Activated CD4-positive, alpha-beta T cell treated with anti-CD3 and anti-CD28 coated beads for 24 hours (primary cell): ENCODE measurements at regions not wholly inside any gene's neighbourhood (a gene's known extent, or its start where the extent isn't known, plus 50 kb on each side); places are given as distances from the start of the nearest gene placed in this dataset.

ENCODE experiments used
- DNase-seq, 2 donors: peaks; one replicate each; pipeline ENCODE4 v3.0.0-alpha.2; 2020; ENCODE audit warnings: low read depth in 2 of 2

DNA sequence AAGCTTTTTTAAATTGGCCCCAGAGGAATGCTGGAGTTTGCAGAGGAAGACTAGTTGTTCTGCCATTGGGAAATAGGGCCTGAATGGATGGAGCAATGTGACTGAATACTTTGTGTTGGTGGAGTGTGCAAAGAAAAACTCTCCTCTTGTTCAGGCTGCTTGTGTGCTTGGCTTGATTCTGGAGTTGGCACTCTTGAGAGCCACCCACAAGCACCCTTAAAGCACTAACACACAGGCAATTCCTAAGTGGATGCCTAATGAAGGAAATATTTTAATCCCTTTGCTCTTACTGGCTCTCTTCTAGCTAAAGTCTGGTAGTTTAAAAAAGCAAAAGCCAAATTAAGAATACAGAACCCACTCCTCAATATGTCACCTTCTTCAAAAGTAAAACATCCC is 304.4 kb upstream of the C2CD4B start:
- no peak for DNase-seq

- no peak for DNase-seq
These were observed 305.0 kb upstream of the C2CD4B start for GRCh38 chr15:62469874-62470688.

GRCh38 chr15:62472616-62473299 is 307.7 kb upstream of the C2CD4B start:
- no peak for DNase-seq

- no peak for DNase-seq
These were observed 309.1 kb upstream of the C2CD4B start for GRCh38 chr15:62474021-62474770.

DNA sequence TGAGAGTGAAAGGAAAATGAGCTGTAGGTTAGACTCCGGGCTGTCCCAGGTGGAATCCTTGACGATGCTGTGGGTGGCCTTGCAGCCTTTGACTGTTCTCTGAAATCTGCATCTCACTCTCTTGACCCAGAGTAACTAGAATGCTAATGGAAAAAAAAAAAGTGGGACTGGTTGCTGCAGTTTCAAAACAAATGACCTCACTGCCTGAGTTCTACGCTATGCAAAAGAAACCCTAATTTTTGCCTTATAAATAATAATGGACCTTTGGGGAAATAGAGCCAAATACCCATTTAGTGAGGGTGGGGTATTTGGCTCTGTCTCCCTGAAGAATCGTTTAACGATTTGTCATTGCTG is 309.7 kb upstream of the C2CD4B start:
- DNase-seq: no peak

- DNase-seq: no peak
These were observed 310.5 kb upstream of the C2CD4B start for GRCh38 chr15:62475591-62475990.

DNA sequence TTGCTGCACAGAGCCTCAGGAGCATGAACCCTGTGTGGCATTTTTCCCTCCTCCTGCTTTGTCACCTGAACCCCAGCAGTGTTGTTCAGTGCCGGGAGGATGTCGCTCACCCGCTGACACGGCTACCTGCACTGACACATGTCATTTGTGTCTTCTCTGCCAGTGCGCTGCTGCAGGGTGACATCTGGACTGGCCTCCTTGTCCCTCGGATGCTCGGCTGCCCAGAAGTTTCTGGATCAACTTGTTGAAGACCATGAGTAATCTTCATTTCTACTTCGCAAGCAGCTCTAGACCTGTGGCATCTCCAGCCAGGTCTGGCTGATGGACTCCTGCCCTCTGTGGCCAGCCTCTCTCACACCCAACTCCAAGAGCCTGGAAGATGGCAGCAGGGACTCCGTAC is 311.1 kb upstream of the C2CD4B start:
- DNase-seq: no peak

GRCh38 chr15:62477929-62478328 is 312.8 kb upstream of the C2CD4B start:
- no peak for DNase-seq

GRCh38 chr15:62482785-62483429 is 317.8 kb upstream of the C2CD4B start:
- DNase-seq: no peak

GRCh38 chr15:62483814-62484213 is 318.7 kb upstream of the C2CD4B start:
- no peak for DNase-seq

DNA sequence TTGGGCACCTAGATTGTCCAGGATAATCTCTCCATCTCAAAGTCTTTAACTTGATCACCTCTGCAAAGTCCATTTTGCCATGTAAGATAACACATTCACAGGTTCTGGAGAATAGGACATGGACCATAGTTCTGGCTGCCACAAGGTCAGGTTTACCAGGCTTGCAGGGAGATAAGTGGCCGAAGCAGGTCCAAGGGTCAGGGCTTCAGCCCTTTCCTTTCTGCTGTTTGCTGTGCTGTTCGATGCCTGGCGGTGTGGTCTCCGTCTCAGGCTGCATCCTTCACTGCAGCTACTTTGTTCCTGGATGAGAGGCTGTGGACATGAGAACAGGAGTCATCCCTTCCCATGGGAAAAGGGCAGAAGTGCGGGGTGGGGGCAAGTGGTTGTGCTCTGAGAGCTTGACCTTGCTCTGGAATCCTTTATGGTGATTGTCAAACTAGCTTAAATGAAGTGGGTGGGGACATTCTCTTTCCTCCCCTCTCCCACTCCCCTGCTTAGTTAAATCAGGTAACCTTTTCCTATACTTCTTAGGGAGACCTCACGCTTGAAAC is 320.2 kb upstream of the C2CD4B start:
- DNase-seq: no peak

DNA sequence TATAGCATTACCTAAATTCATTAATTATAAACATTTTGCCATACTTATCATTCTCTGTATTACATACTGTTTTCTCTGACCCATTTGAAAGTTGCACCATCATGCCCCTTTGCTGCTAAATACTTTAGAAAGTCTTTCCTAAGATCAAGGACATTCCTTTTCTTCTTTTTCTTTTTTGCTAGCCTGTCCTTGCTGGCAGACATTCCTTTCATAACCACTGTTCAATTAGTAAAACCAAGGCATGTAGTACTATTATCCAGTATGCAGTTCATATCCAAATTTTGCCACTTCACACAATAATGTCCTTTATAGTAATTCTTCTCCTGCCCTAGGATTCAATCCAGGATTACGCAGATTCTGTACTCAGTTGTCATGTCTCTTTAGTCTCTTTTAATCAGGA is 321.0 kb upstream of the C2CD4B start:
- no peak for DNase-seq

GRCh38 chr15:62488387-62488786 is 323.3 kb upstream of the C2CD4B start:
- DNase-seq: no peak

DNA sequence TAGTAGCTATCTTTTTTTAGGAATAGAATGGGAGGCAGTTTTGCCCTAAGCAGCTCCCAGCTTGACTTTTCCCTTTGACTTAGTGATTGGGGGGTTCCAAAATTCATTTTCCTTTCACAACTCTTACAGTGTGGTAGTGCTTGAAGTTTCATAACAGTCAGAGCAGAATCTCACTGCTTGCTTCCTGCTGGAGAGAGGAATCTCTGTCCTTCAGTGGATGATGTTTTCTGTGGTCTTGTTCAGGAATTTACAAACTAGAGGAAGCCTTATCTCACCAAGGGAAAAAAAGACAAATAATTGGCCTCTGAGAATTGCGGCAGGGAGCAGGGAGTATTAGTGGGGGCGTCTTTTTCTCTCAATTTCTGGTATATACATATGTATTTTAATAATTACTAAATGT is 326.6 kb upstream of the C2CD4B start:
- no peak for DNase-seq

GRCh38 chr15:62492900-62493299 is 327.8 kb upstream of the C2CD4B start:
- DNase-seq: no peak

DNA sequence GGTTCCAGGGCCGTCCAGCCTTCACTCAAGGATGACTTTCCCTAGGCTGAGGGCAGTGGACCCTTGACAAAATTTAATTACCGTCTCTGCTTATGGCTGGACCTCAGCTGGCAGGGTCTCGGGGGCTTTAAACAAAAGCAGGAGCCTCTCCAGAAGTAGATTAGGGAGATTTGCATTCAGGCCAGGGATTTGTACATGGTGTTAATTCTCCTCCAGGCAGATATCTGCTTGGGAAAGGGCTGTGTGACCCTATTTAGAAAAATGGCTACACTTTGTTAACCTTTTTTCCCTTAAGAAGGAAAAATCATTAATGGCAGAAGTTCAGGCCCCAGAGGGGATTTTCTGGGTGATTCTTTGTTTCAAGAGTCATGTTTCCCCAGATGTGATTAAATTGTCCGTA is 329.1 kb upstream of the C2CD4B start:
- no peak for DNase-seq

DNA sequence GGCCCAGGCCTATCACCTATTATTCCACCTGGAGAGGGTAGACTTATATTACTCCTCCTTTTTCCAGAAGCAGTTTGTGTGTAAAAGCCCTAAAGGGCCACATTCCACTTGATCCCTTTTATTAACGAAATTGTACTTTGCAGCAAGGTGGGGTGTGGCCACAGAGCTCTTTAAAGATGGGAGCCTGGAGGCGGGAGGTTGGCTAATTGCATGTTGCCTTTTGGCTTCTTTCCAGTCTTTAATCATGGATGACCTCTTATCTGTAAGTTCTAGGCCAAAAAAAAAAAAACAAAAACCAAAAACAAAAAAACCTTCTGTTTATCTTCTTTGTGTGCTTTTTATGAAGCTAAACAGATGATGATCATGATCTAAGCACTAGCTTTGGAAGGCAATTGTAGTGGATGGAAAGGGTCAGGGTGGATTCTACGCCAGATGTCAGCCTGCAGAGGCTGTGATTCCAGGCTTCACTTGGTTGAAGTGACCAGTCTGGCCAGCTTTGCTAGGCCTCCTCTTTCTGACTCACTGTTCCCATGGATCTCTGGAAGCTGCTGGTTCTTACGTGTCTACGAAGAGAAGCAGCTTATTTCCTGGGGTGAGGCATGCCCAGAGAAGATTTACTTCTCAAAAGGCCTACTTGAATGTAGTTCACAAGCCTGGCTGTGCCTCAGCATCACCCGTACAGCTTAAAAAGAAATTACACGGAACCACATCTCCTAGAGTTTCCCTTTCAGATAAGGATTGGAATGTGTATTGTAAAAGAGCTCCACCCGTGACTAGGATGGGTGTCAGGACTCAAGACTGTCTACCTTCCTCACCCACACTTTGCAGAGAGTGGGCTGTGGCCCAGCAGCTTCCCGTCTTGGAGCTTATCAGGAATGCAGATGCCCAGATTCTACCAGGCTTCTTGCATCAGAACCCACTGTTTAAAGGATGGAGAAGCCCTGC is 330.9 kb upstream of the C2CD4B start:
- no peak for DNase-seq

DNA sequence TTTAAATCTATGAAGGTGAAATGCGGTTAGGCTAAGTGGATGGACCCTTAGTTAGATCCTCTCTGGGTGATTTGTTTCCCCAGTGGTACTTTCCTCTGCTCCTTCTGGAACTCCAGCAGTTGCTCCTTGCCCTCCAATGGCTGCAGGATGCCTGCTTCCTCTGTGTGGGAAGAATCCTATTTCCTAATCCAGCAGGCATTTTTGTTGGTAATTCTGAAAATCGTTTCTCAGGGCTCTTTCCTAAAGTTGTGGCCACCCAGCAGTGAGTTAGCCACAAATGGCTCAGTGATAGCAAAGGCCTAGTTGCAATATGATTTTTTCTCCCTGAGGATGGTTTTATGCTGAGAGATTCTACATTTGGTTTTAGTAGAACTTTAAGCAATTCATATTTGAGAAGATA is 332.3 kb upstream of the C2CD4B start:
- no peak for DNase-seq

DNA sequence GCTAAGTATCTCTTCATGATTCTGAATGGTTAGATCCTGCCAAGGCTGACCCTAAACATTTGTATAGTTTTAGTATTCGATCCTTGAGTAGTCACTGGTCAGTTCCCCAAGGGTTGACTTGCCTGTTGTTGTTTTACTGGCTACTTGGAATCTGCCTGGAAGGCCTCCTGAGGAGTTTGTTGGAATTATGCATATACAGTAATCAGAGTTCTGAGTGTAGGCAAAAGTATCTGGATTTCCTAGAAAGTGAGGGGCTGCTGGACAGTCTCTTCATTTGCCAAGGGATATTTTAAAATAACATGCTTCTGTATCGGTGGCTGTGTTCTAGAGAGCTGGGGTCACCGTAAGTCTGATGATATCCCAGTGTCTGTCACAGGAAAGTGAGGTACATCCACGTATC is 333.2 kb upstream of the C2CD4B start:
- DNase-seq: no peak

- no peak for DNase-seq
These were observed 333.6 kb upstream of the C2CD4B start for GRCh38 chr15:62498712-62499111.

GRCh38 chr15:62500325-62500724 is 335.2 kb upstream of the C2CD4B start:
- DNase-seq: no peak
